GM12872 (cell line): ENCODE measurements at regions not wholly inside any gene's neighbourhood (a gene's known extent, or its start where the extent isn't known, plus 50 kb on each side); places are given as distances from the start of the nearest gene placed in this dataset.

Experiments
- CTCF ChIP-seq: IDR thresholded peaks from 3 replicates; pipeline ENCODE4 v1.5.1; 2011; ENCODE audit warnings: low read depth, mild to moderate bottlenecking, low read length, moderate library complexity; ENCODE audit not compliant: insufficient read depth

- TF ChIP-seq CTCF = no peak
Measured at GRCh38 chr18:68532328-68532885, 182.5 kb downstream of the TMX3 start.

GRCh38 chr18:68525091-68525490, 189.8 kb downstream of the TMX3 start:
- no peak for TF ChIP-seq CTCF

GRCh38 chr18:68520406-68521075, 194.4 kb downstream of the TMX3 start:
- no peak for TF ChIP-seq CTCF

GRCh38 chr18:68519336-68519735, 195.6 kb downstream of the TMX3 start:
- no peak for TF ChIP-seq CTCF

GRCh38 chr18:68509902-68510301, 205.0 kb downstream of the TMX3 start:
- no peak for TF ChIP-seq CTCF

- no peak for TF ChIP-seq CTCF
Measured at GRCh38 chr18:68507781-68508180, 207.1 kb downstream of the TMX3 start.

GRCh38 chr18:68505178-68505574, 209.7 kb downstream of the TMX3 start:
- no peak for TF ChIP-seq CTCF
